H1 (cell line): ENCODE measurements at regions not wholly inside any gene's neighbourhood (a gene's known extent, or its start where the extent isn't known, plus 50 kb on each side); places are given as distances from the start of the nearest gene placed in this dataset.

Experiments
- KDM4A ChIP-seq: IDR thresholded peaks from one replicate; pipeline ENCODE4 v1.7.1; 2012; ENCODE audit warnings: low read depth, mild to moderate bottlenecking, moderate library complexity, low read length, inconsistent platforms; ENCODE audit not compliant: severe bottlenecking
- POLR2A ChIP-seq, 2 experiments: IDR thresholded peaks; 1 replicate in 1 of 2; 2 replicates in 1 of 2; pipeline ENCODE4 v1.6.1; 2011; ENCODE audit warnings: low read depth in 2 of 2, low read length in 2 of 2, mild to moderate bottlenecking in 2 of 2; ENCODE audit errors: control extremely low read depth in 1 of 2
- SIX5 ChIP-seq: IDR thresholded peaks from 2 replicates; pipeline ENCODE4 v1.6.1; 2011; ENCODE audit warnings: mild to moderate bottlenecking, low read depth, low read length
- TAF1 ChIP-seq: IDR thresholded peaks from 2 replicates; pipeline ENCODE4 v1.6.1; 2011; ENCODE audit warnings: mild to moderate bottlenecking, low read depth, low read length
- TF ChIP-seq, protein P1 (sequence below), 3 experiments: IDR thresholded peaks; 1 replicate in 2 of 3; 2 replicates in 1 of 3; pipeline versions ENCODE4 v1.5.1 to v1.6.1; 2011; ENCODE audit warnings: low read length in 3 of 3, mild to moderate bottlenecking in 3 of 3, inconsistent platforms in 2 of 3, low read depth in 1 of 3, moderate library complexity in 1 of 3; ENCODE audit not compliant: insufficient read depth in 1 of 3; ENCODE audit errors: control extremely low read depth in 1 of 3

- TF ChIP-seq TAF1: no peak
- TF ChIP-seq, protein P1, sequence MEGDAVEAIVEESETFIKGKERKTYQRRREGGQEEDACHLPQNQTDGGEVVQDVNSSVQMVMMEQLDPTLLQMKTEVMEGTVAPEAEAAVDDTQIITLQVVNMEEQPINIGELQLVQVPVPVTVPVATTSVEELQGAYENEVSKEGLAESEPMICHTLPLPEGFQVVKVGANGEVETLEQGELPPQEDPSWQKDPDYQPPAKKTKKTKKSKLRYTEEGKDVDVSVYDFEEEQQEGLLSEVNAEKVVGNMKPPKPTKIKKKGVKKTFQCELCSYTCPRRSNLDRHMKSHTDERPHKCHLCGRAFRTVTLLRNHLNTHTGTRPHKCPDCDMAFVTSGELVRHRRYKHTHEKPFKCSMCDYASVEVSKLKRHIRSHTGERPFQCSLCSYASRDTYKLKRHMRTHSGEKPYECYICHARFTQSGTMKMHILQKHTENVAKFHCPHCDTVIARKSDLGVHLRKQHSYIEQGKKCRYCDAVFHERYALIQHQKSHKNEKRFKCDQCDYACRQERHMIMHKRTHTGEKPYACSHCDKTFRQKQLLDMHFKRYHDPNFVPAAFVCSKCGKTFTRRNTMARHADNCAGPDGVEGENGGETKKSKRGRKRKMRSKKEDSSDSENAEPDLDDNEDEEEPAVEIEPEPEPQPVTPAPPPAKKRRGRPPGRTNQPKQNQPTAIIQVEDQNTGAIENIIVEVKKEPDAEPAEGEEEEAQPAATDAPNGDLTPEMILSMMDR (IDR thresholded peaks at IDR 0.05; ENCODE audit: control extremely low read depth in 1 of 3, insufficient read depth in 1 of 3, low read depth in 1 of 3, low read length in 3 of 3): no peak
- no peak for TF ChIP-seq SIX5
- TF ChIP-seq POLR2A (IDR thresholded peaks at IDR 0.05; ENCODE audit: control extremely low read depth in 1 of 2, low read depth in 2 of 2, low read length in 2 of 2): no peak
- no peak for TF ChIP-seq KDM4A
Measured at GRCh38 chr4:189825466-189825865, 115.2 kb upstream of the FRG1 start.
